ENCODE measurements at regions not wholly inside any gene's neighbourhood (a gene's known extent, or its start where the extent isn't known, plus 50 kb on each side); places are given as distances from the start of the nearest gene placed in this dataset.
"Not testable (repeated sequence)": the region's sequence is repeated elsewhere in the genome, so short reads cannot be mapped to it uniquely, and the experiment has no call there.

DNA sequence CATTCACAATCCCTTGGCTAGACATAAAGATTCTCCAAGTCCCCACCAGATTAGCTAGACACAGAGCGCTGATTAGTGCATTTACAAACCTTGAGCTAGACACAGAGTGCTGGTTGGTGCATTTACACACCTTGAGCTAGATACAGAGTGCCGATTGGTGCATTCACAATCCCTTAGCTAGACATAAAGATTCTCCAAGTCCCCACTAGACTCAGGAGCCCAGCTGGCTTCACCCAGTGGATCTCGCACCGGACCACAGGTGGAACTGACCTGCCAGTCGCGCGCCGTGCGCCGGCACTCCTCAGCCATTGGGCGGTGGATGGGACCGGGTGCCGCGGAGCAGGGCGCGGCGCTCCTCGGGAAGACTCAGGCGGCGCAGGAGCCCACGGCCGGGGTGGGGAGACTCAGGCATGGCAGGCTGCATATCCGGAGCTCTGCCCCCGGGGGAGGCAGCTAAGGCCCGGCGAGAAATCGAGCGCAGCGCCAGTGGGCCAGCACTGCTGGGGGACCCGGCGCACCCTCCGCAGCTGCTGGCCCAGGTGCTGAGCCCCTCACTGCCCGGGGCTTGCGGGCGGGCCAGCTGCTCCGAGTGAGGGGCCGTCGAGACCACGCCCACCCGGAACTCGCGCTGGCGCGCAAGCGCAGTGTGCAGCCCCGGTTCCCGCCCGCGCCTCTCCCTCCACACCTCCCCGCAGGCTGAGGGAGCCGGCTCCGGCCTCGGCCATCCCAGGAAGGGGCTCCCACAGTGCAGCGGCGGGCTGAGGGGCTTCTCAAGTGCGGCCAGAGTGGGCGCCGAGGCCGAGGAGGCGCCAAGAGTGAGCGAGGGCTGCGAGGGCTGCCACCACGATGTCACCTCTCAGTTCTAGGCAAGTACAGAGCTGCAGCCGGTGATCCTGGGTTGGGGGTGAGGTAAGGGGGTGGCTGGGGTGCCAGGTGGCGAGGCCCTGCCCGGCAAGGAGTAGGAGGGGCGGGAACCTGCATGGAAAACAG lies 773.7 kb upstream of the CITED2 start:
- TF ChIP-seq CTCF, POLR2AphosphoS5, POLR2A (IDR thresholded peaks at IDR 0.05): not testable (repeated sequence)
